GM12878 (cell line): ENCODE measurements at regions not wholly inside any gene's neighbourhood (a gene's known extent, or its start where the extent isn't known, plus 50 kb on each side); places are given as distances from the start of the nearest gene placed in this dataset.

Experiments
- CEBPB ChIP-seq, 2 experiments: fragments of 150-350 bp in 1 of 2; IDR thresholded peaks; 2 replicates each; pipeline ENCODE4 v1.6.1; 2012 to 2014; ENCODE audit warnings: low read depth in 2 of 2, low read length in 2 of 2, borderline replicate concordance in 1 of 2, inconsistent platforms in 1 of 2
- CREB1 ChIP-seq: IDR thresholded peaks from 2 replicates; pipeline ENCODE4 v1.6.1; 2012; ENCODE audit warnings: low read depth, mild to moderate bottlenecking, inconsistent platforms
- ETV6 ChIP-seq, 2 experiments: fragments of 450-650 bp in 1 of 2; IDR thresholded peaks in 1 of 2; conservative IDR thresholded peaks in 1 of 2; 2 replicates each; pipeline ENCODE4 v1.6.1; 2014; ENCODE audit warnings: antibody characterized with exemption in 1 of 2, borderline replicate concordance in 1 of 2, low read depth in 1 of 2, mild to moderate bottlenecking in 1 of 2, moderate library complexity in 1 of 2
- EZH2 ChIP-seq: IDR thresholded peaks from 2 replicates; pipeline ENCODE4 v1.6.1; 2012; ENCODE audit warnings: low read depth, mild to moderate bottlenecking, control low read depth, inconsistent platforms, low read length, borderline replicate concordance; ENCODE audit not compliant: control insufficient read depth
- FOXM1 ChIP-seq: IDR thresholded peaks from 2 replicates; pipeline ENCODE4 v1.6.1; 2012; ENCODE audit warnings: low read depth, mild to moderate bottlenecking, inconsistent platforms, low read length, moderate library complexity
- MXI1 ChIP-seq: fragments of 150-350 bp; IDR thresholded peaks from 2 replicates; pipeline ENCODE4 v1.6.1; 2011; ENCODE audit warnings: low read depth, mild to moderate bottlenecking, inconsistent platforms, low read length, improper control_type of control experiment
- MYC ChIP-seq: IDR thresholded peaks from 2 replicates; pipeline ENCODE4 v1.6.1; 2011; ENCODE audit warnings: mild to moderate bottlenecking, low read length, moderate library complexity, inconsistent platforms; ENCODE audit not compliant: insufficient read depth, insufficient replicate concordance, insufficient read length, severe bottlenecking
- SIN3A ChIP-seq: IDR thresholded peaks from 2 replicates; pipeline ENCODE4 v1.6.1; 2012; ENCODE audit warnings: low read depth, low read length, improper control_type of control experiment
- SIX5 ChIP-seq: IDR thresholded peaks from 2 replicates; pipeline ENCODE4 v1.6.1; 2011; ENCODE audit warnings: mild to moderate bottlenecking, low read depth, low read length, moderate library complexity; ENCODE audit not compliant: severe bottlenecking
- SPI1 ChIP-seq: IDR thresholded peaks from 2 replicates; pipeline ENCODE4 v1.6.1; 2011; ENCODE audit warnings: low read depth, mild to moderate bottlenecking, low read length, moderate library complexity, borderline replicate concordance; ENCODE audit not compliant: insufficient read depth
- ZBED1 ChIP-seq: IDR thresholded peaks from 2 replicates; pipeline ENCODE4 v1.6.1; 2016; ENCODE audit warnings: borderline replicate concordance
- TF ChIP-seq, protein P1 (sequence below): fragments of 450-650 bp; IDR thresholded peaks from 2 replicates; pipeline ENCODE4 v1.6.1; 2017; ENCODE audit warnings: antibody characterized with exemption, mild to moderate bottlenecking, moderate library complexity
- TF ChIP-seq, protein P2 (sequence below): IDR thresholded peaks from 2 replicates; pipeline ENCODE4 v1.6.1; 2011; ENCODE audit warnings: low read depth, mild to moderate bottlenecking, low read length, moderate library complexity, borderline replicate concordance; ENCODE audit errors: extremely low read depth
- TF ChIP-seq, protein P3 (sequence below), 3 experiments: IDR thresholded peaks in 2 of 3; conservative IDR thresholded peaks in 1 of 3; 2 replicates each; pipeline ENCODE4 v1.5.1; 2011; ENCODE audit warnings: low read depth in 3 of 3, low read length in 3 of 3, mild to moderate bottlenecking in 3 of 3, control low read depth in 2 of 3, moderate library complexity in 2 of 3, inconsistent platforms in 1 of 3, mixed read lengths in 1 of 3; ENCODE audit not compliant: control insufficient read depth in 2 of 3, insufficient read depth in 1 of 3; ENCODE audit errors: extremely low read depth in 1 of 3

DNA sequence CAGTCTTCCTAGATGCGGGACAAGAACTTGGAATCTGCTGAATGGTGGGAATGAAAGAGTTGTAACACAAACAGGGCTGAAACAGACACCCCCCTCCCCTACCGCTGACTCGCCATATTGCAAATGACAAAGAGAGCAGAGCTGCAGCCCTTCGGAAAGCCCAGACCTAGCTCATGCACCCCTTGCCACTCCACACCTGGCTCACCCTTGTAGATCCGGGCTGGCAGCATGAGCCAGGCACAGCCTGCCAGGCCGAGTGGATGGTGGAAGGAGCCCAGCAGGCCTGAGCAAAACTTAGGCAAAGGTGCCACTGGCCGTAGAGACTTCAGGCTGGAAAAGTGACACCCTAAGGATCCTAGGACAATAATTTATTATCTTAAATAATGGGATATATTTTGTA is 237.4 kb upstream of the SEMA3D start:
- TF ChIP-seq CEBPB (IDR thresholded peaks at IDR 0.05; ENCODE audit: borderline replicate concordance in 1 of 2, low read depth in 2 of 2, low read length in 2 of 2) (no peak), SIN3A (no peak), SPI1 (no peak), MXI1 (no peak), FOXM1 (no peak), ZBED1 (no peak), ETV6 (conservative IDR thresholded peaks at IDR 0.05 in 1 of 2, IDR thresholded peaks at IDR 0.05 in 1 of 2; ENCODE audit: borderline replicate concordance in 1 of 2, low read depth in 1 of 2) (no peak), MYC (no peak), EZH2 (no peak), CREB1 (no peak), SIX5 (no peak)
- TF ChIP-seq, protein P1, sequence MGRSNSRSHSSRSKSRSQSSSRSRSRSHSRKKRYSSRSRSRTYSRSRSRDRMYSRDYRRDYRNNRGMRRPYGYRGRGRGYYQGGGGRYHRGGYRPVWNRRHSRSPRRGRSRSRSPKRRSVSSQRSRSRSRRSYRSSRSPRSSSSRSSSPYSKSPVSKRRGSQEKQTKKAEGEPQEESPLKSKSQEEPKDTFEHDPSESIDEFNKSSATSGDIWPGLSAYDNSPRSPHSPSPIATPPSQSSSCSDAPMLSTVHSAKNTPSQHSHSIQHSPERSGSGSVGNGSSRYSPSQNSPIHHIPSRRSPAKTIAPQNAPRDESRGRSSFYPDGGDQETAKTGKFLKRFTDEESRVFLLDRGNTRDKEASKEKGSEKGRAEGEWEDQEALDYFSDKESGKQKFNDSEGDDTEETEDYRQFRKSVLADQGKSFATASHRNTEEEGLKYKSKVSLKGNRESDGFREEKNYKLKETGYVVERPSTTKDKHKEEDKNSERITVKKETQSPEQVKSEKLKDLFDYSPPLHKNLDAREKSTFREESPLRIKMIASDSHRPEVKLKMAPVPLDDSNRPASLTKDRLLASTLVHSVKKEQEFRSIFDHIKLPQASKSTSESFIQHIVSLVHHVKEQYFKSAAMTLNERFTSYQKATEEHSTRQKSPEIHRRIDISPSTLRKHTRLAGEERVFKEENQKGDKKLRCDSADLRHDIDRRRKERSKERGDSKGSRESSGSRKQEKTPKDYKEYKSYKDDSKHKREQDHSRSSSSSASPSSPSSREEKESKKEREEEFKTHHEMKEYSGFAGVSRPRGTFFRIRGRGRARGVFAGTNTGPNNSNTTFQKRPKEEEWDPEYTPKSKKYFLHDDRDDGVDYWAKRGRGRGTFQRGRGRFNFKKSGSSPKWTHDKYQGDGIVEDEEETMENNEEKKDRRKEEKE: no peak
- TF ChIP-seq, protein P2, sequence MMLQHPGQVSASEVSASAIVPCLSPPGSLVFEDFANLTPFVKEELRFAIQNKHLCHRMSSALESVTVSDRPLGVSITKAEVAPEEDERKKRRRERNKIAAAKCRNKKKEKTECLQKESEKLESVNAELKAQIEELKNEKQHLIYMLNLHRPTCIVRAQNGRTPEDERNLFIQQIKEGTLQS: no peak
- TF ChIP-seq, protein P3, sequence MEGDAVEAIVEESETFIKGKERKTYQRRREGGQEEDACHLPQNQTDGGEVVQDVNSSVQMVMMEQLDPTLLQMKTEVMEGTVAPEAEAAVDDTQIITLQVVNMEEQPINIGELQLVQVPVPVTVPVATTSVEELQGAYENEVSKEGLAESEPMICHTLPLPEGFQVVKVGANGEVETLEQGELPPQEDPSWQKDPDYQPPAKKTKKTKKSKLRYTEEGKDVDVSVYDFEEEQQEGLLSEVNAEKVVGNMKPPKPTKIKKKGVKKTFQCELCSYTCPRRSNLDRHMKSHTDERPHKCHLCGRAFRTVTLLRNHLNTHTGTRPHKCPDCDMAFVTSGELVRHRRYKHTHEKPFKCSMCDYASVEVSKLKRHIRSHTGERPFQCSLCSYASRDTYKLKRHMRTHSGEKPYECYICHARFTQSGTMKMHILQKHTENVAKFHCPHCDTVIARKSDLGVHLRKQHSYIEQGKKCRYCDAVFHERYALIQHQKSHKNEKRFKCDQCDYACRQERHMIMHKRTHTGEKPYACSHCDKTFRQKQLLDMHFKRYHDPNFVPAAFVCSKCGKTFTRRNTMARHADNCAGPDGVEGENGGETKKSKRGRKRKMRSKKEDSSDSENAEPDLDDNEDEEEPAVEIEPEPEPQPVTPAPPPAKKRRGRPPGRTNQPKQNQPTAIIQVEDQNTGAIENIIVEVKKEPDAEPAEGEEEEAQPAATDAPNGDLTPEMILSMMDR (IDR thresholded peaks at IDR 0.05 in 2 of 3, conservative IDR thresholded peaks at IDR 0.05 in 1 of 3; ENCODE audit: control insufficient read depth in 2 of 3, extremely low read depth in 1 of 3, insufficient read depth in 1 of 3, low read depth in 3 of 3, low read length in 3 of 3): no peak
